SH-SY5Y (cell line): ENCODE measurements at regions not wholly inside any gene's neighbourhood (a gene's known extent, or its start where the extent isn't known, plus 50 kb on each side); places are given as distances from the start of the nearest gene placed in this dataset.

ENCODE experiments used
- GATA2 ChIP-seq: IDR thresholded peaks from 2 replicates; pipeline ENCODE4 v1.6.1; 2011; ENCODE audit warnings: mild to moderate bottlenecking, low read depth, low read length
- GATA3 ChIP-seq: IDR thresholded peaks from 2 replicates; pipeline ENCODE4 v1.6.1; 2011; ENCODE audit warnings: low read depth, mild to moderate bottlenecking, low read length, moderate library complexity

DNA sequence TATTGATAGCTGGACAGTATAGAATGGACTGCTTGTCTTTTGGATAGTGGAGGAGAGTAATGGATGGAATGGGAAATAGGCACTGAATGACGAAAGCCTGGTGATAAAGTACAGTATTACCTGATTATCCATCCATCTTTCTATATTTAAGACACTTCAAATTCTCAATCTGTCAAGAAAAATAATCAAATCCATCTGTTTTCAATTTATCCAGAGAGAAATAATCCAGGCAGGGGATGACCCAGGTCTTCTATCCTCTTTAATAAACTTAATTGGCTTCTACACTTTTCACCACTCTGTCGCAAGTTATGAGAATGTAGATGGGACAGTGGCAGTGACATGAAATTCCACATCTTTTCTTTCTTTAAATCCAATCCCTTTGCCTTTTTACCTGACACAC is 420.3 kb upstream of the PDZRN3 start:
- TF ChIP-seq GATA2 (no peak), GATA3 (no peak)
